ENCODE measurements at regions not wholly inside any gene's neighbourhood (a gene's known extent, or its start where the extent isn't known, plus 50 kb on each side); places are given as distances from the start of the nearest gene placed in this dataset.

- TF ChIP-seq CTCF (IDR thresholded peaks at IDR 0.05; ENCODE audit: low read depth, low read length): no peak
- H3K4me3 ChIP-seq (ENCODE audit: low read depth, low read length): no peak overlapping the region
Observed at GRCh38 chr1:105894006-105894405, 1162.5 kb upstream of the PRMT6 start.

- no peak for TF ChIP-seq CTCF (IDR thresholded peaks at IDR 0.05; ENCODE audit: low read depth, low read length)
Observed at GRCh38 chr1:105909811-105910210, 1146.7 kb upstream of the PRMT6 start.

GRCh38 chr1:105914403-105914802 is 1142.1 kb upstream of the PRMT6 start:
- no peak for TF ChIP-seq CTCF (IDR thresholded peaks at IDR 0.05; ENCODE audit: low read depth, low read length)

More at GRCh38 chr1:105909811-105910210, 1146.7 kb upstream of the PRMT6 start:
- no peak overlapping the region for H3K4me3 ChIP-seq (ENCODE audit: low read depth, low read length)

GRCh38 chr1:105934806-105935205 is 1121.7 kb upstream of the PRMT6 start:
- no peak for TF ChIP-seq CTCF (IDR thresholded peaks at IDR 0.05; ENCODE audit: low read depth, low read length)
- H3K4me3 ChIP-seq (ENCODE audit: low read depth, low read length): no peak overlapping the region

More at GRCh38 chr1:105914403-105914802, 1142.1 kb upstream of the PRMT6 start:
- H3K4me3 ChIP-seq (ENCODE audit: low read depth, low read length): no peak overlapping the region

- no peak overlapping the region for H3K4me3 ChIP-seq (ENCODE audit: low read depth, low read length)
- no peak for TF ChIP-seq CTCF (IDR thresholded peaks at IDR 0.05; ENCODE audit: low read depth, low read length)
Observed at GRCh38 chr1:105964879-105965278, 1091.6 kb upstream of the PRMT6 start.

- no peak overlapping the region for H3K4me3 ChIP-seq (ENCODE audit: low read depth, low read length)
- no peak for TF ChIP-seq CTCF (IDR thresholded peaks at IDR 0.05; ENCODE audit: low read depth, low read length)
Observed at GRCh38 chr1:105997516-105997915, 1059.0 kb upstream of the PRMT6 start.

- no peak for TF ChIP-seq CTCF (IDR thresholded peaks at IDR 0.05; ENCODE audit: low read depth, low read length)
- H3K4me3 ChIP-seq (ENCODE audit: low read depth, low read length): no peak overlapping the region
Observed at GRCh38 chr1:106022312-106022902, 1034.1 kb upstream of the PRMT6 start.
